Endothelial cell of umbilical vein (primary cell): ENCODE measurements at regions not wholly inside any gene's neighbourhood (a gene's known extent, or its start where the extent isn't known, plus 50 kb on each side); places are given as distances from the start of the nearest gene placed in this dataset.

Experiments
- CTCF ChIP-seq, 2 donors: IDR thresholded peaks; 1 replicate in 1 of 2; 2 replicates in 1 of 2; pipeline ENCODE4 v1.5.1; 2011; ENCODE audit warnings: low read length in 2 of 2, mild to moderate bottlenecking in 2 of 2, moderate library complexity in 2 of 2, control low read depth in 1 of 2, inconsistent platforms in 1 of 2, low read depth in 1 of 2; ENCODE audit not compliant: insufficient read depth in 1 of 2; ENCODE audit errors: extremely low read depth in 1 of 2
- EZH2 ChIP-seq: IDR thresholded peaks from 2 replicates; pipeline ENCODE4 v1.6.1; 2012; ENCODE audit warnings: borderline replicate concordance, low read depth, mild to moderate bottlenecking, moderate library complexity, low read length, inconsistent platforms; ENCODE audit not compliant: severe bottlenecking
- FOS ChIP-seq: IDR thresholded peaks from 2 replicates; pipeline ENCODE4 v1.6.1; 2011; ENCODE audit warnings: mild to moderate bottlenecking, low read length, moderate library complexity, borderline replicate concordance; ENCODE audit not compliant: insufficient read depth
- GATA2 ChIP-seq: IDR thresholded peaks from 2 replicates; pipeline ENCODE4 v1.7.0; 2011; ENCODE audit warnings: low read depth, mild to moderate bottlenecking, moderate library complexity, mixed read lengths, low read length; ENCODE audit not compliant: insufficient read length, insufficient read depth
- JUN ChIP-seq: IDR thresholded peaks from 2 replicates; pipeline ENCODE4 v1.6.1; 2011; ENCODE audit warnings: borderline replicate concordance, low read depth; ENCODE audit not compliant: insufficient read length, insufficient read depth
- MAX ChIP-seq: IDR thresholded peaks from 2 replicates; pipeline ENCODE4 v1.6.1; 2011; ENCODE audit not compliant: insufficient read depth, insufficient read length
- MYC ChIP-seq: IDR thresholded peaks from one replicate; pipeline ENCODE4 v1.6.1; 2011; ENCODE audit warnings: mild to moderate bottlenecking, low read depth, low read length
- POLR2A ChIP-seq: IDR thresholded peaks from 2 replicates; pipeline ENCODE4 v1.6.1; 2012; ENCODE audit warnings: low read depth, mild to moderate bottlenecking, control low read depth, low read length
- POLR2AphosphoS5 ChIP-seq: IDR thresholded peaks from 2 replicates; pipeline ENCODE4 v1.6.1; 2012; ENCODE audit warnings: low read depth, mild to moderate bottlenecking, control low read depth, low read length, moderate library complexity; ENCODE audit not compliant: insufficient read depth

GRCh38 chr5:9932770-9933169 is 302.6 kb upstream of the TAS2R1 start:
- TF ChIP-seq POLR2AphosphoS5 (no peak), CTCF (IDR thresholded peaks at IDR 0.05; ENCODE audit: extremely low read depth in 1 of 2, insufficient read depth in 1 of 2, low read depth in 1 of 2, low read length in 2 of 2) (no peak), EZH2 (no peak), POLR2A (no peak), JUN (no peak), MYC (no peak), MAX (no peak), FOS (no peak), GATA2 (no peak)
